Glutamatergic neuron (in vitro differentiated cells): ENCODE measurements at regions not wholly inside any gene's neighbourhood (a gene's known extent, or its start where the extent isn't known, plus 50 kb on each side); places are given as distances from the start of the nearest gene placed in this dataset.

Experiments
- DNase-seq: peaks from one replicate; pipeline ENCODE4 v3.0.0; 2022
- H3K27ac Mint-ChIP-seq: one replicate; pipeline ENCODE4 v1.8.0; 2020; ENCODE audit warnings: mild to moderate bottlenecking, mixed read lengths, inconsistent platforms; ENCODE audit not compliant: unreplicated experiment
- H3K27me3 Mint-ChIP-seq: one replicate; pipeline ENCODE4 v1.8.0; 2020; ENCODE audit warnings: mild to moderate bottlenecking, moderate library complexity, mixed read lengths, inconsistent platforms; ENCODE audit not compliant: unreplicated experiment
- H3K36me3 Mint-ChIP-seq: one replicate; pipeline ENCODE4 v1.8.0; 2020; ENCODE audit warnings: mild to moderate bottlenecking, mixed read lengths, inconsistent platforms; ENCODE audit not compliant: unreplicated experiment
- H3K4me1 Mint-ChIP-seq: one replicate; pipeline ENCODE4 v1.8.0; 2020; ENCODE audit warnings: mild to moderate bottlenecking, low read depth, mixed read lengths, inconsistent platforms; ENCODE audit not compliant: unreplicated experiment
- H3K4me3 Mint-ChIP-seq: one replicate; pipeline ENCODE4 v1.8.0; 2020; ENCODE audit warnings: mild to moderate bottlenecking, mixed read lengths, inconsistent platforms; ENCODE audit not compliant: unreplicated experiment
- H3K9me3 Mint-ChIP-seq: one replicate; pipeline ENCODE4 v1.8.0; 2020; ENCODE audit warnings: mild to moderate bottlenecking, moderate library complexity, mixed read lengths, inconsistent platforms; ENCODE audit not compliant: unreplicated experiment
- CTCF ChIP-seq: fragments of 200-600 bp; sonication (generic); IDR thresholded peaks from one replicate; pipeline ENCODE4 v1.5.0; 2021; ENCODE audit not compliant: partially characterized antibody, unreplicated experiment

GRCh38 chr18:39737869-39738268 lies 2172.3 kb upstream of the CELF4 start:
- H3K4me3 Mint-ChIP-seq = no peak overlapping the region
- DNase-seq = no peak
- H3K36me3 Mint-ChIP-seq = no peaks in the 10 kb centered on the region
- no peaks in the 10 kb centered on the region for H3K27me3 Mint-ChIP-seq
- TF ChIP-seq CTCF = no peak
- no peak overlapping the region for H3K27ac Mint-ChIP-seq
- no peaks in the 10 kb centered on the region for H3K4me1 Mint-ChIP-seq
- no peaks in the 10 kb centered on the region for H3K9me3 Mint-ChIP-seq

GRCh38 chr18:39732918-39733317 lies 2167.3 kb upstream of the CELF4 start:
- Mint-ChIP-seq H3K4me3 (no peak overlapping the region), H3K36me3 (no peaks in the 10 kb centered on the region), H3K27ac (no peak overlapping the region), H3K27me3 (no peaks in the 10 kb centered on the region), H3K9me3 (no peaks in the 10 kb centered on the region), H3K4me1 (no peaks in the 10 kb centered on the region)
- TF ChIP-seq CTCF = no peak
- DNase-seq = no peak

- Mint-ChIP-seq H3K27ac (no peak overlapping the region), H3K4me1 (no peaks in the 10 kb centered on the region)
Measured at GRCh38 chr18:39730606-39731005, 2165.0 kb upstream of the CELF4 start.

GRCh38 chr18:39724652-39725051 lies 2159.1 kb upstream of the CELF4 start:
- Mint-ChIP-seq H3K9me3 (peaks cover 2% of the 10 kb centered on the region), H3K27me3 (peaks cover 2% of the 10 kb centered on the region), H3K4me1 (peaks cover 2% of the 10 kb centered on the region), H3K27ac (no peak overlapping the region), H3K4me3 (no peak overlapping the region), H3K36me3 (no peaks in the 10 kb centered on the region)
- TF ChIP-seq CTCF = no peak
- DNase-seq = no peak

More at GRCh38 chr18:39730606-39731005, 2165.0 kb upstream of the CELF4 start:
- no peaks in the 10 kb centered on the region for H3K9me3 Mint-ChIP-seq
- TF ChIP-seq CTCF = no peak
- no peak for DNase-seq
- no peaks in the 10 kb centered on the region for H3K36me3 Mint-ChIP-seq
- H3K4me3 Mint-ChIP-seq = no peak overlapping the region
- H3K27me3 Mint-ChIP-seq = no peaks in the 10 kb centered on the region

- no peaks in the 10 kb centered on the region for H3K36me3 Mint-ChIP-seq
Measured at GRCh38 chr18:39721712-39722111, 2156.1 kb upstream of the CELF4 start.

More at GRCh38 chr18:39721712-39722111, 2156.1 kb upstream of the CELF4 start:
- H3K4me3 Mint-ChIP-seq = no peak overlapping the region
- peaks cover 2% of the 10 kb centered on the region for H3K9me3 Mint-ChIP-seq
- H3K27me3 Mint-ChIP-seq = peaks cover 2% of the 10 kb centered on the region
- H3K4me1 Mint-ChIP-seq = peaks cover 5% of the 10 kb centered on the region
- H3K27ac Mint-ChIP-seq = no peak overlapping the region
- no peak for TF ChIP-seq CTCF
- DNase-seq = no peak
